Urothelium cell line (cell line): ENCODE measurements at regions not wholly inside any gene's neighbourhood (a gene's known extent, or its start where the extent isn't known, plus 50 kb on each side); places are given as distances from the start of the nearest gene placed in this dataset.

Experiments used
- DNase-seq: peaks from one replicate; pipeline ENCODE4 v3.0.0; 2011; ENCODE audit warnings: low spot score, mixed read lengths
- FAIRE-seq: peaks from 2 replicates; lab custom pipeline; 2011; peaks lifted over from hg19 to GRCh38; lab: Jason Lieb, UNC

GRCh38 chr2:129233166-129233565 lies 746.3 kb upstream of the RAB6C start:
- FAIRE-seq, result no peak
- no peak for DNase-seq

GRCh38 chr2:129233751-129234406 lies 745.6 kb upstream of the RAB6C start:
- no peak for FAIRE-seq

GRCh38 chr2:129236601-129237000 lies 742.9 kb upstream of the RAB6C start:
- DNase-seq (no peak), FAIRE-seq (no peak)

More at GRCh38 chr2:129233751-129234406, 745.6 kb upstream of the RAB6C start:
- peak; percentile 48 for DNase-seq

- FAIRE-seq (no peak), DNase-seq (peak; percentile 29)
These were observed 741.3 kb upstream of the RAB6C start for GRCh38 chr2:129237966-129238725.

- no peak for DNase-seq
- FAIRE-seq, result no peak
These were observed 740.3 kb upstream of the RAB6C start for GRCh38 chr2:129239141-129239540.

GRCh38 chr2:129240061-129240460 lies 739.4 kb upstream of the RAB6C start:
- DNase-seq (no peak), FAIRE-seq (no peak)

GRCh38 chr2:129242269-129242668 lies 737.2 kb upstream of the RAB6C start:
- DNase-seq (no peak), FAIRE-seq (no peak)

GRCh38 chr2:129247751-129248150 lies 731.7 kb upstream of the RAB6C start:
- DNase-seq (no peak), FAIRE-seq (no peak)

- DNase-seq, result no peak
- FAIRE-seq, result no peak
These were observed 731.3 kb upstream of the RAB6C start for GRCh38 chr2:129248198-129248597.

- no peak for DNase-seq
- no peak for FAIRE-seq
These were observed 726.5 kb upstream of the RAB6C start for GRCh38 chr2:129252781-129253460.

- DNase-seq (peak; percentile 39), FAIRE-seq (no peak)
These were observed 726.0 kb upstream of the RAB6C start for GRCh38 chr2:129253461-129253812.

GRCh38 chr2:129254718-129255117 lies 724.7 kb upstream of the RAB6C start:
- DNase-seq (no peak), FAIRE-seq (no peak)

- DNase-seq (no peak), FAIRE-seq (peak; percentile 66)
These were observed 723.7 kb upstream of the RAB6C start for GRCh38 chr2:129255610-129256313.

GRCh38 chr2:129256642-129257041 lies 722.8 kb upstream of the RAB6C start:
- no peak for FAIRE-seq
- no peak for DNase-seq

- no peak for FAIRE-seq
- no peak for DNase-seq
These were observed 716.5 kb upstream of the RAB6C start for GRCh38 chr2:129262934-129263333.

- DNase-seq, result no peak
- FAIRE-seq, result no peak
These were observed 715.5 kb upstream of the RAB6C start for GRCh38 chr2:129263939-129264338.

- FAIRE-seq, result no peak
- DNase-seq, result no peak
These were observed 711.9 kb upstream of the RAB6C start for GRCh38 chr2:129267559-129267958.

GRCh38 chr2:129273266-129274037 lies 706.0 kb upstream of the RAB6C start:
- DNase-seq, result no peak
- FAIRE-seq, result no peak

- DNase-seq, result no peak
- FAIRE-seq, result no peak
These were observed 705.4 kb upstream of the RAB6C start for GRCh38 chr2:129274038-129274415.

- FAIRE-seq (no peak), DNase-seq (no peak)
These were observed 704.5 kb upstream of the RAB6C start for GRCh38 chr2:129274918-129275317.

GRCh38 chr2:129275706-129276105 lies 703.8 kb upstream of the RAB6C start:
- no peak for FAIRE-seq

More at GRCh38 chr2:129275706-129276105, 703.8 kb upstream of the RAB6C start:
- no peak for DNase-seq
